GM12864 (cell line): ENCODE measurements at regions not wholly inside any gene's neighbourhood (a gene's known extent, or its start where the extent isn't known, plus 50 kb on each side); places are given as distances from the start of the nearest gene placed in this dataset.

ENCODE experiments used
- DNase-seq: peaks from one replicate; pipeline ENCODE4 v3.0.0-alpha.2; 2011; ENCODE audit warnings: low read depth
- H3K4me3 ChIP-seq: 2 replicates; pipeline ENCODE4 v1.5.1; 2011; ENCODE audit warnings: mild to moderate bottlenecking, low read depth, low read length, control low read depth
- CTCF ChIP-seq: IDR thresholded peaks from 2 replicates; pipeline ENCODE4 v1.5.1; 2011; ENCODE audit warnings: low read depth, mild to moderate bottlenecking, moderate library complexity, low read length, control low read depth, inconsistent platforms; ENCODE audit errors: missing control alignments

DNA sequence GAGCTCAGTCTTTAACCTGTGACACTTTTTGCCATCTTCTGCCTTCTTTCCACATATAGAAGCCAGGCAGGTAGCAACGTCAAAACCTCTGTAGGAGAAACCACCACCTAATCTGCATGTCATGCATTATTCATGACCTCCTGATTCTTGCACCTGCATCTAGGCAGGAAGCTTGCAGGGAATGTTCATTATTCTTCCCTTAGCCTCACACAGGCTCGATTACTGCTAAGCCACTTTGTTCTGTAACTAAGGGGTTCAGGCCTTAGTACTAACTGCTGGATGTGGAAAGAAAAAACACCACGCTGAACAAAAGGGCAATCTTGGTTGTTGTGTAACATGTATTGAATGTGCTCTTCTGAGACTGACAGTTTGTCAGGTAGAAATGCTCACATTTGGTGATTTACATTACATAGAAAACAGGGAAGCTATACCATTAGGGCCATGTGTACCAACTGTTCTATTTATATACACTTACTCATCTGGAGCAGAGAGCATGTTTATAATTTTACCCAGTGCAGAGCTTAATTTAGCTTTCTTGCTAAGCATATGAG lies 366.9 kb downstream of the KLF12 start:
- TF ChIP-seq CTCF = no peak
- H3K4me3 ChIP-seq = no peak overlapping the region
- DNase-seq = no peak

- peak overlapping the region; percentile 6 for H3K4me3 ChIP-seq
- no peak for TF ChIP-seq CTCF
- peak; percentile 31 for DNase-seq
Observed at GRCh38 chr13:73765651-73766384, 368.4 kb downstream of the KLF12 start.

GRCh38 chr13:73759434-73759833 lies 374.8 kb downstream of the KLF12 start:
- no peak overlapping the region for H3K4me3 ChIP-seq

DNA sequence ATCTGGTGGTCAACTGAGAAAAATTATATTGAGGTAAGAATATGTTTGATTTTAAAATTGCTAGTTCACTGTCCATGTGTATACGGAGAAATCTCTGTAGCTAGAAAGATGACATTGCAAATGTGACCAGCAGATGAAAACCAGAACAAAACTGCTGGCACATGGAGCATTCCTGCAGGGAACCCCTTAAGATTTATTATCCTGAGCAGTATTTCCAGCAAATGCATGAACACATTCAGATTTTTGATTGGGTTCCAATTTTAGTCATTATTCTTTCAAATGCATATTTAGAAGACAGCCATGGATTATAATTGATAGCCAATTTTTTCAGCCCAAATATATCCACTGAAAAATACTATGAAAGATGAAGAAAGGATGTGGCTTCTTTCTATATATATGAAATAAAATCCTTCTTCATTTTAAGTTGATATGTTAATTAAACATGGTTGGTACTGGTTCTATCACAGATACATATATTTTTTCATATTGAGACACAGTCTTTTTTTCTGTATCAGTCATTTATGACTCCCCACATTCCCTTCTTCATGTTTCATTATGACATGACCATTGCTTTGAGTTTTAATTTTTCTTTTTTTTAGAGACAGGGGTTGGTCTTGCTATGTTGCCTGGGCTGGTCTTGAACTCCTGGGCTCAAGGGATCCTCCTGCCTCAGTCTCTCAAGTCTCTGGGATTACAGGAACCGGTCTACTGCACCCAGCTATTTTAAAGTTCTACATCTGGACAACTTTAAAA lies 376.5 kb downstream of the KLF12 start:
- DNase-seq = no peak
- no peak overlapping the region for H3K4me3 ChIP-seq
- TF ChIP-seq CTCF = no peak

More at GRCh38 chr13:73759434-73759833, 374.8 kb downstream of the KLF12 start:
- no peak for DNase-seq
- TF ChIP-seq CTCF = no peak

GRCh38 chr13:73754727-73755292 lies 379.4 kb downstream of the KLF12 start:
- DNase-seq = no peak
- no peak overlapping the region for H3K4me3 ChIP-seq
- TF ChIP-seq CTCF = peak; percentile 63

DNA sequence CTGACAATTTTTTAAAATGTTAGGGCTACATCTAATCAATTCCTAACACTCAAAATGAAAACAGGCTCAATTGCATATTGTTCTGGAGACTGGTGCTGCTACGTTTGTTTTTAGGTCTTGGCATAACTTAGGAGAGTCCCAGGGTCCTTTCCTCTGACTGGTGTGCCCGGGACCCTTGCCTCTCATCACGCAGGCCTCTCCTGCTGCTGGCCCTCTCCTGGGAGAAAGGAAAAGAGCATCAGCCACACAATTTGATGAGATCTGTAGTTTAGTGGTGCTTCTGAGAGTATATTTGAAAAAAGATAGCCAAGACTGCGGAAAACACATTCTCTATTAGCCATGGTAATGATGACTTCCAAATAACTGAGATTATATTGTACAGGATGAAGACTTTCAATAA lies 380.0 kb downstream of the KLF12 start:
- TF ChIP-seq CTCF = no peak
- no peak overlapping the region for H3K4me3 ChIP-seq
- no peak for DNase-seq
